A673 (cell line): ENCODE measurements at regions not wholly inside any gene's neighbourhood (a gene's known extent, or its start where the extent isn't known, plus 50 kb on each side); places are given as distances from the start of the nearest gene placed in this dataset.

Experiments
- BruUV-seq: library from RNA; stranded (reverse); fragments of 400-500 nt; replicated peaks from 2 replicates; lab custom pipeline; 2021; lab: Mats Ljungman, UMichigan
- CTCF ChIA-PET: fragments of 300-600 bp; sonication (Branson Sonifier 250); formaldehyde crosslinking; loops from one replicate; lab custom pipeline; 2022; ENCODE audit warnings: antibody characterized with exemption; lab: Charles Lee
- POLR2A ChIA-PET: fragments of 300-600 bp; sonication (Branson Sonifier 250); formaldehyde crosslinking; loops from one replicate; lab custom pipeline; 2022; ENCODE audit warnings: antibody characterized with exemption; ENCODE audit not compliant: low non-redundant PET; lab: Charles Lee
- DNase-seq: peaks from one replicate; pipeline ENCODE4 v3.0.0-alpha.2; 2015; ENCODE audit warnings: low spot score
- H3K27ac ChIP-seq: fragments of 200-600 bp; sonication (generic); 2 replicates; pipeline ENCODE4 v1.5.1; 2016; ENCODE audit warnings: mixed run types, low read depth, mild to moderate bottlenecking, mixed read lengths, antibody characterized with exemption, low read length; ENCODE audit not compliant: poor library complexity, severe bottlenecking
- H3K27me3 ChIP-seq: fragments of 200-600 bp; sonication (generic); replicated peaks from 2 replicates; pipeline ENCODE4 v1.6.1; 2017; ENCODE audit warnings: mixed run types, low read depth, mild to moderate bottlenecking, mixed read lengths, antibody characterized with exemption, low read length; ENCODE audit not compliant: insufficient read depth, poor library complexity
- H3K36me3 ChIP-seq: fragments of 200-600 bp; sonication (generic); 2 replicates; pipeline ENCODE4 v1.6.1; 2016; ENCODE audit warnings: mixed run types, mild to moderate bottlenecking, mixed read lengths, antibody characterized with exemption, low read length; ENCODE audit not compliant: insufficient read depth, poor library complexity, severe bottlenecking
- H3K4me1 ChIP-seq: fragments of 200-600 bp; sonication (generic); 2 replicates; pipeline ENCODE4 v1.6.1; 2017; ENCODE audit warnings: mixed run types, mild to moderate bottlenecking, mixed read lengths, antibody characterized with exemption, low read length; ENCODE audit not compliant: insufficient read depth, poor library complexity, severe bottlenecking
- H3K4me3 ChIP-seq: fragments of 200-600 bp; sonication (generic); 2 replicates; pipeline ENCODE4 v1.5.1; 2016; ENCODE audit warnings: low read depth, mixed run types, mild to moderate bottlenecking, mixed read lengths, low read length; ENCODE audit not compliant: poor library complexity, severe bottlenecking
- H3K9me3 ChIP-seq: fragments of 200-600 bp; sonication (generic); 2 replicates; pipeline ENCODE4 v1.6.1; 2016; ENCODE audit warnings: mixed run types, low read depth, mild to moderate bottlenecking, mixed read lengths, antibody characterized with exemption, low read length; ENCODE audit not compliant: poor library complexity, severe bottlenecking
- EZH2 ChIP-seq: fragments of 200-600 bp; sonication (generic); IDR thresholded peaks from 2 replicates; pipeline ENCODE4 v1.6.1; 2017; ENCODE audit warnings: borderline replicate concordance, low read depth, mild to moderate bottlenecking, mixed read lengths, antibody characterized with exemption, low read length; ENCODE audit not compliant: poor library complexity, severe bottlenecking
- intact Hi-C: fragments of 100-400 bp; cut with micrococcal nuclease; formaldehyde crosslinking; loops from one replicate; pipeline ENCODE4 v1.10.0; 2022; ENCODE audit not compliant: unreplicated experiment
- TF ChIP-seq, protein P1 (sequence below): fragments of 300-800, 200-600 bp; sonication (generic); conservative IDR thresholded peaks from 2 replicates; pipeline ENCODE4 v1.5.1; 2017; ENCODE audit warnings: low read depth, mild to moderate bottlenecking, antibody characterized with exemption, low read length, moderate library complexity, mixed read lengths

- Histone ChIP-seq H3K36me3 (no peaks in the 10 kb centered on the region), H3K4me1 (peaks cover 20% of the 10 kb centered on the region), H3K4me3 (no peak overlapping the region), H3K27ac (no peak overlapping the region), H3K9me3 (no peaks in the 10 kb centered on the region), H3K27me3 (peaks cover 4% of the 10 kb centered on the region)
- CTCF ChIA-PET: no interaction called here
- POLR2A ChIA-PET: no interaction called here
- no peak for DNase-seq
- intact Hi-C loops: no loop called here
- no peak for TF ChIP-seq EZH2
- TF ChIP-seq, protein P1, sequence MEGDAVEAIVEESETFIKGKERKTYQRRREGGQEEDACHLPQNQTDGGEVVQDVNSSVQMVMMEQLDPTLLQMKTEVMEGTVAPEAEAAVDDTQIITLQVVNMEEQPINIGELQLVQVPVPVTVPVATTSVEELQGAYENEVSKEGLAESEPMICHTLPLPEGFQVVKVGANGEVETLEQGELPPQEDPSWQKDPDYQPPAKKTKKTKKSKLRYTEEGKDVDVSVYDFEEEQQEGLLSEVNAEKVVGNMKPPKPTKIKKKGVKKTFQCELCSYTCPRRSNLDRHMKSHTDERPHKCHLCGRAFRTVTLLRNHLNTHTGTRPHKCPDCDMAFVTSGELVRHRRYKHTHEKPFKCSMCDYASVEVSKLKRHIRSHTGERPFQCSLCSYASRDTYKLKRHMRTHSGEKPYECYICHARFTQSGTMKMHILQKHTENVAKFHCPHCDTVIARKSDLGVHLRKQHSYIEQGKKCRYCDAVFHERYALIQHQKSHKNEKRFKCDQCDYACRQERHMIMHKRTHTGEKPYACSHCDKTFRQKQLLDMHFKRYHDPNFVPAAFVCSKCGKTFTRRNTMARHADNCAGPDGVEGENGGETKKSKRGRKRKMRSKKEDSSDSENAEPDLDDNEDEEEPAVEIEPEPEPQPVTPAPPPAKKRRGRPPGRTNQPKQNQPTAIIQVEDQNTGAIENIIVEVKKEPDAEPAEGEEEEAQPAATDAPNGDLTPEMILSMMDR: no peak
- BruUV-seq: no TSS peak
These were observed 257.3 kb downstream of the EPHA4 start for GRCh38 chr2:221314786-221315185.

- Histone ChIP-seq H3K36me3 (no peaks in the 10 kb centered on the region), H3K27me3 (peaks cover 4% of the 10 kb centered on the region), H3K9me3 (no peaks in the 10 kb centered on the region), H3K27ac (no peak overlapping the region), H3K4me1 (no peaks in the 10 kb centered on the region), H3K4me3 (no peak overlapping the region)
- ChIA-PET POLR2A (interaction anchor here (0.6 kb wide), 1 partner anchor 90 kb away, joined by 3 read pairs; no protein-coding TSS in a partner anchor), CTCF (no interaction called here)
- TF ChIP-seq, protein P1: no peak
- TF ChIP-seq EZH2: no peak
- intact Hi-C loops: no loop called here
- no peak for DNase-seq
- BruUV-seq: no TSS peak
These were observed 253.6 kb downstream of the EPHA4 start for GRCh38 chr2:221318376-221319130.

DNA sequence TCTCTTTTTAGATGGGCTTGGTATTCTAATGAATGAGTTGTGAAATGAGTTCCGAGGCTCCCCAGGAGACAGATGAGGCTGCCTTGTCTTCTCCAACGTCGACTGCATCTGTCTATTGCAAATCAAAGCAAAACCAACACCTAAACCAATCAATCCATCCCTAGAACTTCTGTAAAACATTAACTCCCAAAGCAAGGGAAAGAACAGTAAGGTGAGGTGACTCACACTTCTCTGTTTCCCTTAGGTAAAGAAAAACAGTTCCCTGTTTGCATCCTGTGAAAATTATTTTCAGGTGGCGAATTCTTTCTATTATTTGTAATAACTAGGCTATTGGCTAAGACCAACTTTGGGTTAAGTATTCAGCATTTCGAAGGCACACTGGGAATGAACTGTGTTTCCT is 249.4 kb downstream of the EPHA4 start:
- Histone ChIP-seq H3K4me3 (no peak overlapping the region), H3K36me3 (no peaks in the 10 kb centered on the region), H3K27me3 (peaks cover under 1% of the 10 kb centered on the region), H3K4me1 (no peaks in the 10 kb centered on the region), H3K27ac (no peak overlapping the region), H3K9me3 (no peaks in the 10 kb centered on the region)
- TF ChIP-seq, protein P1: no peak
- no peak for TF ChIP-seq EZH2
- ChIA-PET POLR2A (no interaction called here), CTCF (no interaction called here)
- intact Hi-C loops: no loop called here
- BruUV-seq: no TSS peak
- no peak for DNase-seq
